GM21515 (cell line): ENCODE measurements at regions not wholly inside any gene's neighbourhood (a gene's known extent, or its start where the extent isn't known, plus 50 kb on each side); places are given as distances from the start of the nearest gene placed in this dataset.
"Not testable (repeated sequence)": the region's sequence is repeated elsewhere in the genome, so short reads cannot be mapped to it uniquely, and the experiment has no call there.

Source experiments
- ATAC-seq: cut with Tn5 transposase; IDR thresholded peaks from one replicate; pipeline ENCODE4 v1.9.1; 2021; ENCODE audit not compliant: unreplicated experiment

DNA sequence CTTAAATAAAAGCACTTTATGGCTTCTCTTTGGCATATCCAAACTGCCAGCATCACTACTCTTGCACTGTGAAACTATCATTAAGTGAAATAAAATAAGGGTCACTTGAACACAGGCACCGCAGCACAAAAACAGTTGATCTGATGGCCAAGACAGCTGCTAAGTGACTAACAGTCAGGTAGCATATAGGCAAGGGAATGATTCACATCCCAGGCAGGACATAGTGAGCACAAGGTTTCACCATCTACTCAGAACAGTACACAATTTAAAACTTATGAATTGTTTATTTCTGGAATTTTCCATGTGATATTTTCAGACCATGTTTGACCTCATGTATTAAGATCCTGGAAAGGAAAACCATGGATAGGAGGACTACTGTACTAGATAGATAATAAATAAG, 214.2 kb downstream of the MREG start:
- ATAC-seq: no peak

DNA sequence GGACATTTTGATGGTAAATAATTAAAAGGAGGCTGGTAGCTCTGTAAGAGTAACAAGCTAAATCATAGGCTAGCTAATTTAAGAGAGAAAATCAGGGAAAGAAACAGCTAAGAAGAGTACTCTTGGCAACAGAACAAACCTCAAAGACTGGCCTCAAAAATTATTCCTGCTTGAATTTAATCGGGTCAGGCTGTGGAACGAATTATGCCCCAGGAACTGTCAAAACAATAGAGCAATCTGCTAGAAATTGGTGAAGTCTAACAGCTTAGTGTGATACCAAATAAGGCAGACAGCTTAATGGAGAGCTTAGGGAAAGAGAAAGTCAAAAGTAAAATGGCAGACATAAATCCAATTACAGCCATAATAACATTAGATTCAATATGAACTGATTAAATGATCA, 215.7 kb downstream of the MREG start:
- no peak for ATAC-seq

DNA sequence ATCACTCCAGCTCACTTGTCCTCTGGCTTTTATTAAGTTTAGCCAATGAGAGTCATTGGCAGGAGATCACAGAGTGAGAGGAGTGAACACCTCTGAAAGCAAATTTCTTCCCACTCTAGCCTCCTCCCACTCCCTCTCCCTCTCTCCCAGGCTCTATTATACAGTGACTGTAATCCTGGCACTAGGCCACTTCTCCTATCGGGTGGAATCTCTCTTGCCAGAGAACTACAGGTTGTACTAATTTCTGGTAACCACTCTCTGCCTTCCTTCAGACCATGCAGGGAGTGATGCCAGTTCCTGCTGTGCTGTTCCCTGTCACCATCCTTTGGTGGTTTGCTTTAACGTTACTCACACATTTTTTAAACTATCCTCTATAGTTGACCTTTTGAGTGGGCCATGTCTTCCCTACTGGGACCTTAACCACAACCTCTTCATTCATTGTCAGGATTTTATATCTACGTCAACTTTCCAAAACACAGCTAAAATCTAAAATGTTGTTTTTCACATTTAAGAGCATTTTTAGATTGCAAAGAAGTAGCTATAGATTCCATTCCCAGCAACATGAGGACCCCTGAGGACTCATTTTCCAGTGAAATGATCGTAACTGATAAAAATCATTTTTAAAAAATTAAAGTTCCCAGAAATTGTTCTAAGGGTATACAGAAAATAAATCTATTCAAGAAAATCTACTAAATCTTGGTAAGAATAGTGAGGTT, 217.1 kb downstream of the MREG start:
- ATAC-seq: no peak

DNA sequence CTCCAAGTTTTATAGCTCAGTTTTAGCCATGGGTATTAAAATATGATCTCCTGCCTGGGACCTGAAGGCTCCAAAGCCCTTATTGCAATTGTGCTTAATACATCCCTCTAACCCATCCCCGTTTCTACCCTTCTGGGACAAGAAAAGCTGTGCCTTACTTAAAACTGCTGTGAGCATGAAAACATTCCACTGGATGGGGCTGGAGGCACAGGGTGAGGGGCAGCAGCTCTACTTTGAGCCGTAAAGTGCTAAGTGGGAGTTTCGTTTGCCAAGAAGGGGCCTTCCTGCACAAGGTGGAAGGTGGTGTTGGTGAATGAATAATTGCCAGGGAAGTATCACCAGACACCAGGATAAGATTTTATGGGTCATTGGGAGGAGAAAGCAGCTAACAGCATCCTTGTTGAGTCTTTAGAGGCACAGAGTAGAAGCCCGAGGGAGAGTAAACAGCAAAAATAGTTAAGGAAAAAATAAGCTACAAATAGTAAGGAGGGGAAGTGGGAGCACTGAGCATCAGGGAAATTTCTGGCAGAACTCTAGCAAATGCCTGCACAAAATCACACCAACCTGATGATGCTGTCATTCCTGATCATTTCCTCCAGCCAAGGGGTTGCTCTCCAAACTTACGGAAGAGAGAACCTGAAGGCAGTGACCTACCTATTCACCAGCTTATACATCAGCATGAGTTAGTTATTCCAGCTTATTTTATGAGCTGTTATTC, 218.4 kb downstream of the MREG start:
- no peak for ATAC-seq

DNA sequence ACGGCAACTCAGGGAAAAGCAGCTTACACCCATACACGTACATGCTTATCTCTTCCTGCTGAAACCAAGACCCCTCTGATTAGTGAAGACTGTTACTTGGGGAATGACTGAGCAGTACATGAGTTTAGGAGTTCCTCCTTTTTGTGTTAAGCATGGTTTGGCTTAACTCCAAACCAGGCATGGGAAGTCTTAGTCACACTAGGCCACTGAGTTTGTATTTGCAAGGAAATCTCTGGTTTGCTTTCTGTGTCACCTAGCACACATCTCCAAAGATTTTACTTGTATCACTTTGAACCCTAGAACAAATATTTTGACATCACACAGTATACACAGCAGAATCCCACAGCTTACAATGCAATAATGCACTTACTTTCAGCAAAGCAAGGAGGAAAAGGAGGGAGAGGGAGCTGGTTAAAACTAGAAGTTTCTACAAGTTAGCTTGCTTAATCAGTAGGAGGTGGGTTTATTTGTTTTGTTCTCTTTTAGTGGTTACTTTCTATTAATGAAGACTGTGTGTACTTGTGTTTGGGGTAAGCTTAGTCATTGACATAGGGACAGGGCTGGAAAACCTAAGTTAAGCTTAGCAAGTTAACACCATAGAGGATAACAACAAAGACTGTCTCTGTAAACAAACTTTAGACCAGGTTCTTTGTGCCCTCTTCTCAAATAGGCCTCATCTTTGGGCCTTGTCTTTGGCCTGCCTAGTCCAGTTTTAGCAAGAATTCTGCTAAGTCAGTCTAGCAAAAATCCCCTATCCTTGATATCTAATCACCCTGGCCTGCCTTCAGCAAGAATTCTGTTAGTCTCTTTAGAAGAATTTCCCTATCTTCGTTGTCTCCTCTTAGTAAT, 219.4 kb downstream of the MREG start:
- ATAC-seq: peak; percentile 70

DNA sequence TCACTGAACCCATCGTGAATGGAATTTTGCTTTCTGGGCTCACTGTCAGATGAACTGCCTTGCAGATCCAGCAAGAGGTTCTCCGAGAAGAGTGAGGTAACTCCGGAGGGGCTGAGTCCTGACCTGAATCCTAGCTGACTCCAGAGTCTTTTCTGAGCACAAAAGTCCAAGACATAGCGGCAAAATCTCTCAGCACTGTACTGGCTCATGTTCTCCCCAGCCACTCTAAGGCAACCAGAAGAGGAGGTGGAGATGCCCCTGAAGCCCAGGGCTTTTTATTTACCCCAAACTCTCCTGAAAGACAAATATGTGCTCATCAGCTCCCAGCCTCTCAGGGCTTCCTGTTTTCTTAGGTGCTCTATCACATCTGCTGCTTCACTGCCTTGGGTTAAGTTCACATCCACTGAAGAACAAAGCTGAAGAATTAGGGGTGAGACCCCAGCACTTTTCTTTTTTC, 221.8 kb downstream of the MREG start:
- no peak for ATAC-seq

DNA sequence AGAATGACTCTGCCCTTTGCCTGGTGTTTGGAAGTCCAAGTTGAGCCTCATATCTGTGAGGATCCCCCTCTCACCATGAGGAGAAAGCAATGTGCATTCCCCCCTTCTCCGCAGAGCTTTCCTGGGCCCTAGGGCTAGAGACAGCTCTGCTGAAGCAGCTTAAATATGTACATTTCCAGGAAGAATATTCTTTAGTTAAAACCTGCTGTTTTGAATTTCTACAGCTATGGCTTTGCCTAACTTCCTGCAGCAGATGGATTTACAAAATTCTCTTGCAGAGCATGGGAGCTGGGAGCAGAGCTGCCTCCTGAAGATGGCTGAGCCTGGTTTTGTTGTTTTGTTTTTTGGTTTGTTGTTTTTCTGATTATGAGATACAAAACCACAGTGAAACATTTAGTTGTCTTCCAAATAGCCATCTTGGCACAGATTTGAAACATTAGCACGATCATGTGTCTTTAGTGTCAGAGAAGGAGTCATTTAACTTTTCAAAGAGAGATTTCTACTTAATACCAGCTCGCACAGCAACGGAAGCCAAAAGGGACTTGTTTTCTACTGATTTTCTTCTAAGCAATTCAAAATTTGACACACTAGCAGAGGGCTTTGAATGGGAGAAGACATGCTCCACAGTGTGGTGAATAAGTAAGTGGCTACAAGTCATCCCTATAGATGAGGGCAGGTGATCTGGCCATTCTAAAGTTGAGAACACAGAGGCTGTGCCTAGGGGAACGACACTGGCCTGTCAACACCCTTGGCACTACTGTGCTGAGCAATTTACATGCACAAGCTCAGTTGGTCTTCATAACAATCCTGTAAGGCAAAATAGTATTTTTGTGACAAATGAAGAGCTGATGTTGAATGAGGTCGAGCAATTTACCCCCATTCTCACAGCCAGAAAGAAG, 222.6 kb downstream of the MREG start:
- ATAC-seq: no peak

DNA sequence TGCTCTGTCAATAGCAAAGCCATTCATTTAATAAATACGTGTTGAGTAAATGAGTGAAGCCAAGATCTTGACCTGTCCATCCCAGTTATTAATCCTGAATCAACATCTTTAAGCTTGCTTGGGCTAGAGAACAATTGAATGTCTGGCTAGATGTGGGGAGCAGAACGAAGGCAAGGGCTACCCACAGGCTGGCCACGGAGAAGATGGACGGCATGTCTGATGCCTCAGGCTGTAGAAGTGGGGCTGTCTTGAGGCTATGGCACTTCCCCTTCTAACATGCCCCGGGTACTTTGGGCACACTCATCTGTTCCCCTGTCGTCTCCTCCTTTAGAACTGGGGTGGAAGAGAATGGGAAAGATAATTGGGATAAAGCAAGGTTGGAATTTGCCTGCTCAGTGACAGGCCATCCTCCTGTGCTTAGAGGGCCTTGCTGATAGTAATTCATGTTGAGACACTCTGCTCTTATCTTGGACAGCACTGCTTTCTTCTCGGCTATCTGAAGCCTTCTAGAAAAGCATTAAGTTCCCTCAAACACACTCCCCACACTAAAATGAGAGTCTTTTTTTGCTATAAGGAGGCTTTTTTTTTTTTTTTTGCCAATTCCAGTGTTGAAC, 225.7 kb downstream of the MREG start:
- ATAC-seq: no peak

DNA sequence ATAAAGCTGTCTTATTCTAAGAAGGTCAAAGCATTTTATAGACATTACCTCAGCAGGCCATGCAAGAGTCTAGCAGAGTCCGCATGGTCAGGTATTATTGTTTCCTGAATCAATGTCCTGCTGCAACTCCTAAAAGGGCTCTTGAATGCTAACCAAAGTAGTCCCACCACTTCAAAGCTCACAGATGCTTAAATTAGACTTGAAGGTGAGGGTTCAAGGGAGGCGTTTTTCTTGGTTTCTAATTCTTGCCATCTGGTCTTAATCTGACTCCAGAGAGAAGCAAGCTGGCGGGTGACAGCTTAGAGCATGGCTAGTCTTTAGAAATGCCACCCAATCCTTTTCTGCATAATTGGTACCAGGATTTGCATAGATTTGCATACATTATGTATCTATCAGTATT, 226.3 kb downstream of the MREG start:
- no peak for ATAC-seq

DNA sequence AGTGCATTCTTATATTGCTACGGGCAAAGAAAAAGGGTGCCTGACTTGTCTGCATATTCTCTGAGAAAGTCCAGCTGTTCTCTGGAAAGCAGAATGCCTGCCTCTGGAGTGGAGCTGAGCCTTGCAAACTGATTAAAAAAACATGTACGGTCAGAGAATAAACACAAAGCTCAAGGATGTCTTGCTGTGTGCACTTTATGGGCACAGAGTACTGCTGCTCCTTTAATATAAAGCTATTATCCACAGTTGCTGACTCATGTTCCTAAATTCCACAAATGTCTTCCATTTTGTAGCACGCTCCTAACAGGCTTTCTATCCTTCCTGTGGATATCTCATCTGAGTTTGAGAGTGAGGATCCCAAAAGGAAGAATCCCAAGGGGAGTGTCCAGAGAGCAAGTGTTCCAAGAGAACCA, 229.0 kb downstream of the MREG start:
- no peak for ATAC-seq

DNA sequence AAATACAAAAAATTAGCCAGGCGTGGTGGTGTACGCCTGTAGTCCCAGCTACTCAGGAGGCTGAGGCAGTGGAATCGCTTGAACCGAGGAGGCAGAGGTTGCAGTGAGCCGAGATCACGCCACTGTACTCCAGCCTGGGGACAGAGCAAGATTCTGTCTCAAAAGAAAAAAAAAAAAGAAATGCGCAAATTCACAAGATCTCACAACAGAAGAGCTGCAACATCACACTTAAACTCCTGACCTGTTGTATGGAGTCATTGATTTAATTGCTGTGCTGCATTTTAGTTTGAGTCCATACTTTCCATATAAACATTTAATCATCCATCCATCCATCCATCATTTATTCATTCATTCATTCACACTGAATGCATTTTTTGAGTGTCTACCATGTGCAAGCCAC, 229.7 kb downstream of the MREG start:
- not testable (repeated sequence) for ATAC-seq

DNA sequence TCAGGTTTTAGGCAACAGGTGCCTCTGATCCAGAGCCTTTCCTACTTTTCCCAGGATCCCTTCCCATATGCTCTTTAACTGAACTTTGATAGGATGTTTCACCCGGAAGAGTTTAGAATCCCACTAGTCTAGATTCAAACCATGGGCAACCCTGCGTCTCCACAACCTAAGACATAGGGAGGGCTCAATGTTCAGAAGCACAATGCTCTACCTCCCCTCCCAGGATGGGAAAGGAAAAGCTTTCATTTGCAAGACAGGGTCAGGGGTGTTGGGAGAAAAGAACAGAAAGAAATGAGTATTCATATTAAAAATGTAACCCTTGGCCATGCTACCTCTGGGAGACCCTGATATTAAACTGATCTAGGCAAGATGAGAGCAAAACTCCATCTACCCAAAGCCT, 230.4 kb downstream of the MREG start:
- ATAC-seq: no peak

DNA sequence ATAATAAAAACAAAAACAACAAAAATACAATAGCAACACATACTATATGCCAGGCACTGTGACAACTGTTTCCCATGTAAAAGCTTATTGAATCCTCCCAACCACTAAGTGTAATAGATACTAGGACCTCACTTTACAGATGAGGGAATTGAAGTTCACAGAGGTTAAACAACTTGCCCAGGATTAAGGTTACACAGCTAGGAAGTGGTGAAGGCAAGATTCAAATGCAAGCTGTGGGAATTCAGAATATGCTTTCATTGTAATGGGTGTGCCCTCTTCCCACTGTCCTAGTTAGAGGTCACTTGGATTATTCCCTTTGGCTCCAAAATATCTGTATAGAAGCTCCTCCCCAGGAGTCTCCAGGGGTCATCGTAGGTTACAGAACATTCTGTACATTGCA, 231.1 kb downstream of the MREG start:
- ATAC-seq: no peak

DNA sequence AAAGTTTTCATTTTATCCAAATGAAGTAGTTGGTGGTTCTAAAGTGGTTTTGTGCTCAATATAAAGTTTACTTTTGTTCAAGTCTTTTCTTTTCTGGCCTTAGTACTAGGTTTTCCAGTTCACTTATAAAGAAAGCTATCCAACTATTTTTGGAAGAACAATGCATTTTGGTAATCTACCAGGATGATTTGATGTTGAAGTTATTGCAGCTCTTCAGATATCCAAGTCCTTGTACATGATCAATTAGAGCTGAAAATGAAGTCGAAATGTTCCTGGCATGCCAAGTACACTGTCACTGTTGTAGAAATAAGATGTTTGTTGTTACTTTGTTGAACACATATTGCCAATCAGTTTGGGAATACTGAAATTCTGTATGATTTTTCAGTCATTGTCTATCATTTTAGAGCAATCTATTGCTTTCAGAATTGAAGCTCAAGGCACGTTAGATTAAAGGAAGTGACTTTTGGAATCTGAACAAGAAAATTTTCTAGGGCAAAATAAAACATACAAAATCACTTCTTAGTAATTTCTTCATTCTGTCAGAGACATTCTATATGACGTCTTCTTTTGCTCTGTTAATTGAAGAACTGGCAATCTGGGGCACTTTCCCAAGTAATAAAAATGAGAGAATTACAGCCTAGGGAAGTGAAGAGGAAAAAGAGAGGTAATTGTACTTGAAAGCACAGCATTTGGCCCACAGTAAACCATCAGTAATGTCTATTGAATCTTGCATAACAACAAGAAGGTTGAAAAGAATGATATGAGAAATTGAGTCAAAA, 232.3 kb downstream of the MREG start:
- no peak for ATAC-seq

DNA sequence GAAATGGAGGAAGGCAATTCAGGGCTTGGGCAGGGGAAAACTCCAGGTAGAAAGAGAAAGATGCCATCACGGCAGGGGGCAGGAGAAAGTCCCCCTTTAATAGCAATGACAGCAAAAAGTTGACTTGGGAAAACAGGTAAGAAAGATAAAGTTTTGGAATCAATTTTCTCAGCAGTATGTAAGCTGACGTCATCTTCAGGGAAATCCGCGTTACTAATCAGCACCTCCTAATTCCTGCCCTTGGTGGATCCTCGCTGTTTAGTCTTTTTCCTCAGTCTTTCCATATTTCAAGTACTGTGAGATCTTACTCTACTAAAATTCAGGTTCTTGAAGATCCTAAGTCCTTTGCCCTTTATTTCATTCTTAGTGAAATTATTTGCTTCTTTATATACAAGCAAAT, 233.0 kb downstream of the MREG start:
- no peak for ATAC-seq

DNA sequence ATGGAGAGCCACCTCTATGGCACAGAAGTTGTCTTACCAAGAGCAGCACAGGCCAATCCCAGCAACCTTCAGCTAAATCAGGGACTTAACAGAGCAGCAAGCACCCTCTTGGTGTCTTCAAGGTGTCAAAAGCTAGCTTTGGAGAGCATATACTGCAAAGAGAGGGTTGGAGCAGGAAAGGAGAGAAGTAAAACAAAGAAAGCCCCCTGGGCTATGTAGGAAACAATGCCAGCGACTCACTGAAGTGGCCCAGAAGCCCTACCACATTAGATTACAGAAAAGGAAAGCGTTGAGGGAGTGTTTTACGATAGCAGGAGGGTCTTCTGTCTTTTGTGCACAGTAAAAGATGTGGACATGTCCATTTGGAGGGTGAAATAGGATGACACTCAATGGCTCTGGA, 233.4 kb downstream of the MREG start:
- ATAC-seq: no peak

DNA sequence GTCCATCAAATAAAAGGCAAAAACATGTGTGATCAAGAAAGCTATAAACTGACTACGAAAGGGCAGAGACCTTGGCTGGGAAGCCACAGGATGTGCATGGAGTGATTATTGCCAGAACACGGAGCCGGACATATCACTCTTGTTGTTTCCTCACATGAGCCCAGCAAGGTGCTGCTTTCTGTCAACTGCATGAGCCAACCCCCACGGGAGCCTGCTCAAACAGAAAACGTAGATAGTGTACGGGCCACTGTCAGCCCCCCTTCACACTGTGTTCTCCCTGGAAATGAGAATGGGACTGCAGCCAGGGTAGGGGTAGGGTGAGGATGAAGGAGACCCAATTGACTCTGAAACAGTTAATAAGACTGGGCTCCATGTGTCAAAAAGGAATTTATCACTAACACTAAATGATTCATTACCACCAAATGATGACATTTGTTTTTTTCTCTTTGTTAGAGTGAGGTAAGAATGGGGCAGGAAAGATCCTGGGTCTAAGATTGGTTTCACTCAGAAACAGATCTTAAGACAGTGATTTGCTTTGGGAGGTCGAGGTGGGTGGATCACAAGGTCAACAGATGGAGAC, 235.8 kb downstream of the MREG start:
- no peak for ATAC-seq

DNA sequence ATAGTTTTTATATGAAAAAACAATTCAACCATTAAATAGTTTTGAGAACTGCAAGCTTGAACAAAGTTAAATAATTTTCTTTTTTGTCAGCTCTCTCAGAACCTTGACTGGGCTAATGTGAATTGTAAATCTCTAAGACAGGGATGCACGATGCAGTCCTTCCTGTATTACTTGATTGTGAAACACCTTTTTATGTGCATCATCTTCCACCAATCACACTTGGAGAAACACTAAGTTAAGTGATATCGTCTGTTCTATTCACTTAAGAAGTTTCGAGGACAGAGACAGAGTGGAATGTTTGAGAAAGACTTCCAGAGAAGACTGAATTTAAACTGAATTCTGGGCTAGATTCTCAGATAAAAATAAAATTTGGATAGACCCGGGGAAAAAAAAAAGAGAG, 238.2 kb downstream of the MREG start:
- no peak for ATAC-seq

DNA sequence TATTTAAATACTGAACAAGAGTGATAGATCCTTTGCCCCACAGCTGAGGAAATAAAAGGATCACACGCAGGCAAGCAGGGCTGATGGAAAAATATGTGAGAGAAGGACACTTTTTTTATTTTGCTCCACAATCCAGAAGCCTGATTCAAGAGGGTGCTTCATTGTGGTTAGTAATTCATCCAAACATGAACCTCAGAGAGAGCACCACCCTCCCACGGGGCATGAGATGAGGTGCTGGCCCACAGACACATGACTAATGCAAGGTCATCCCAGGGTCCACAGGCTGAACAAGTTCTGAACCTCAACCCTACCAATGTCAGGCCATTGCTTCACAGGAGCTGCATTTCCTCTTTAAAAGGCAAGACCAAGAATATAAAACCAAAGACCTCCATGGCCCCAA, 239.6 kb downstream of the MREG start:
- no peak for ATAC-seq
